Smooth muscle cell (in vitro differentiated cells): ENCODE measurements at regions not wholly inside any gene's neighbourhood (a gene's known extent, or its start where the extent isn't known, plus 50 kb on each side); places are given as distances from the start of the nearest gene placed in this dataset.

Experiments used
- DNase-seq: peaks from one replicate; lab custom pipeline; 2025; ENCODE audit not compliant: unreplicated experiment; lab: John Stamatoyannopoulos, UW
- H2AFZ ChIP-seq: fragments of 200-600 bp; sonication (generic); 2 replicates; pipeline ENCODE4 v1.6.0; 2016; ENCODE audit warnings: antibody characterized with exemption, low read depth, mild to moderate bottlenecking
- H3F3A ChIP-seq: fragments of 200-600 bp; sonication (generic); 2 replicates; pipeline ENCODE4 v1.6.0; 2017; ENCODE audit warnings: antibody characterized with exemption, low read depth
- H3K27ac ChIP-seq: fragments of 200-600 bp; sonication (generic); 2 replicates; pipeline ENCODE4 v1.5.1; 2016; ENCODE audit warnings: low read depth, mild to moderate bottlenecking
- H3K27me3 ChIP-seq: fragments of 200-600 bp; sonication (generic); 2 replicates; pipeline ENCODE4 v1.6.1; 2016; ENCODE audit warnings: low read depth, mild to moderate bottlenecking
- H3K36me3 ChIP-seq: fragments of 200-600 bp; sonication (generic); 2 replicates; pipeline ENCODE4 v1.5.1; 2016; ENCODE audit warnings: low read depth
- H3K4me1 ChIP-seq: fragments of 200-600 bp; sonication (generic); 2 replicates; pipeline ENCODE4 v1.5.1; 2016; ENCODE audit warnings: low read depth
- H3K4me2 ChIP-seq: fragments of 200-600 bp; sonication (generic); 2 replicates; pipeline ENCODE4 v1.6.0; 2016; ENCODE audit warnings: mild to moderate bottlenecking
- H3K4me3 ChIP-seq: fragments of 200-600 bp; sonication (generic); 2 replicates; pipeline ENCODE4 v1.5.1; 2016; ENCODE audit warnings: mild to moderate bottlenecking
- H3K79me2 ChIP-seq: fragments of 200-600 bp; sonication (generic); 2 replicates; pipeline ENCODE4 v1.6.0; 2016; ENCODE audit warnings: low read depth, mild to moderate bottlenecking
- H3K9ac ChIP-seq: fragments of 200-600 bp; sonication (generic); 2 replicates; pipeline ENCODE4 v1.6.0; 2016; ENCODE audit warnings: low read depth
- H3K9me3 ChIP-seq: fragments of 200-600 bp; sonication (generic); replicated peaks from 2 replicates; pipeline ENCODE4 v1.5.1; 2016; ENCODE audit warnings: low read depth
- H4K20me1 ChIP-seq: fragments of 200-600 bp; sonication (generic); 2 replicates; pipeline ENCODE4 v1.6.0; 2016; ENCODE audit warnings: low read depth
- WGBS: methylation state at CpG from one replicate; pipeline ENCODE4 v1.1.7; 2016; ENCODE audit warnings: low lambda C conversion rate; 5-methylcytosine and 5-hydroxymethylcytosine counted together
- TF ChIP-seq, protein P1 (sequence below): fragments of 200-600 bp; sonication (generic); IDR thresholded peaks from 2 replicates; pipeline ENCODE4 v1.5.1; 2017; ENCODE audit warnings: borderline replicate concordance, mild to moderate bottlenecking, antibody characterized with exemption; ENCODE audit not compliant: insufficient read depth, poor library complexity, severe bottlenecking

DNA sequence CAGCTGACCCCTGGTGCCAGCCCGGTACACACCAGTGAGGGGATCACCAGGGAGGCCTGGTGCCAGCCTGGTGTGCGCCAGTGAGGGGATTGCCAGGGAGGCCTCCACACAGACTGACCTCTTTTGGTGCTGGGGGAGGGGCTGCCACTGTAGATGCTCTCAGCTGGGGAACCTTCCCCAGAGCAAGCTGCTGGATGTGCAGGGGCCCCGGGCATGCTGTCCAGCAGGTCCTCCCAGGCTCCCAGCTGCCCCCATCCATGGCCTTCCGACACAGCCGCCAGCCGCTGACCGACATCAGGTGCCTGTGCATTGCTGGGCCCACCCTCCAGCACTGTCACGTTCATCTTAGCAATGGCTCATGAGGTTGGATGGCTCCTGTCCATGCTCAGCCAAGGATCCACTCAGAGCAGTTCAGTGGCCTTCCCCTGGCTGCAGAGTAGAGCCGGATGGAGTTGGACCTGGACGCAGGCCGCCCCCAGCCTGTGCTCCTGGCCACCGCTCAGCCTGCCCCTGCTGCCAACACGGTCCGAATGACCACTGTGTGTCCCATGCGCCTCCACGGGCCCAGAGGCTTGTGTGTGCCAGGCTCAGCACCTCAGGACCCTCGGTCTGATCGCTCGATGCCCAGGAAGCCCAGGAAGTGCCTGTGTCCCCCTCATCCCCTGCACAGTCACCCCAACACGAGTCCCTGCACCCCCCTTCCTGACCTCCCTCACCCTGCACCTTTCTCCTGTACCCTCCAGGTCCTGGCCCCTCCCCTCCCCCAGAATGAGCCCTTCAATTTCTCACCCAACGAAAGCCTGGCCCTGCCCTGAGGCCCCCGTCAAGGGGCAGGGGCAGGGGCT lies 95.7 kb downstream of the YTHDF1 start:
- Histone ChIP-seq H2AFZ (no peak overlapping the region), H3K9me3 (no peaks in the 10 kb centered on the region), H3F3A (no peaks in the 10 kb centered on the region), H3K9ac (no peak overlapping the region), H3K79me2 (no peaks in the 10 kb centered on the region), H3K4me3 (no peak overlapping the region), H4K20me1 (no peaks in the 10 kb centered on the region), H3K4me1 (no peaks in the 10 kb centered on the region), H3K36me3 (no peaks in the 10 kb centered on the region), H3K4me2 (no peak overlapping the region), H3K27ac (no peak overlapping the region), H3K27me3 (no peaks in the 10 kb centered on the region)
- WGBS, result 83% methylated on average over 20 of the region's 22 CpGs
- TF ChIP-seq, protein P1, sequence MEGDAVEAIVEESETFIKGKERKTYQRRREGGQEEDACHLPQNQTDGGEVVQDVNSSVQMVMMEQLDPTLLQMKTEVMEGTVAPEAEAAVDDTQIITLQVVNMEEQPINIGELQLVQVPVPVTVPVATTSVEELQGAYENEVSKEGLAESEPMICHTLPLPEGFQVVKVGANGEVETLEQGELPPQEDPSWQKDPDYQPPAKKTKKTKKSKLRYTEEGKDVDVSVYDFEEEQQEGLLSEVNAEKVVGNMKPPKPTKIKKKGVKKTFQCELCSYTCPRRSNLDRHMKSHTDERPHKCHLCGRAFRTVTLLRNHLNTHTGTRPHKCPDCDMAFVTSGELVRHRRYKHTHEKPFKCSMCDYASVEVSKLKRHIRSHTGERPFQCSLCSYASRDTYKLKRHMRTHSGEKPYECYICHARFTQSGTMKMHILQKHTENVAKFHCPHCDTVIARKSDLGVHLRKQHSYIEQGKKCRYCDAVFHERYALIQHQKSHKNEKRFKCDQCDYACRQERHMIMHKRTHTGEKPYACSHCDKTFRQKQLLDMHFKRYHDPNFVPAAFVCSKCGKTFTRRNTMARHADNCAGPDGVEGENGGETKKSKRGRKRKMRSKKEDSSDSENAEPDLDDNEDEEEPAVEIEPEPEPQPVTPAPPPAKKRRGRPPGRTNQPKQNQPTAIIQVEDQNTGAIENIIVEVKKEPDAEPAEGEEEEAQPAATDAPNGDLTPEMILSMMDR, result no peak
- DNase-seq, result no peak

DNA sequence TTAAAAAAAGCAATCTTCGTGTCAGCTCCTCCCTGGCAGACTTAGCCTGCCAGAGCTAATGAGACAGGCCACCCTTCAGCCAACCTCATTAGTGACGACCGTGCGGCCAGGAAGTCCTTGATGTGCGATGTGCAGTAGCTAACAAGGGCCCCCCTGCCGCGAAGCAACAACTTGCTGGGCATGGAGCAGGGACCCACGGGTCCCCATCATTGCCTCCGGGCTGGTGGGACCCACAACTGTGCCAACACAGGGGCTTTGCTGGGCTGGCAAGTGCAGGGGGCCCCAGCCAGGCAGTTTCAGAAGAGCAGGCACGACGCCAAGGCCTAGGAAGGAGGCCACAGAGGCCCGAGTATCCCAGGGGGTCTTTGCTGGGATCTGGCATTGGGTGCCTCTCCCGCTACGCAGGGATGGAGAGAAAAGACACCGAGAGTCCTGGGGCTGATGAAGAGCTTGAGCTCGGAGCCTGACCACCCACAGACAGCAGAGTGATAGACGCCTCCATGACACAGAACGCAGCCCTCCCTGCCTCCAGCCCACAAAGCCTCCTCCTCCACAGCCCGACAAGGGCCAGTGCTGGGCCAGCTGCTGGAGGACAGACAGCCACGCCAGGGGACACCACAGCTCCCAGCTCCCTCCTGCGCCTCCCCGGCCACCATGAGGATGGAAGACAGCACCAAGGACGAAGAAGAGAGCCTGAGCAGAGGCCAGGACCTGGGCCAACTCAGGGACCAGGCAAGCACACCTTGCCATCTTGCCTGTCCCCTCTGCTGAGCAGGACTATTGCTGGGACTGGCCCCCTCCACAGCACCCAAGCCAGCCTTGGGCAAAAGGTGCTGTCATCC lies 96.6 kb downstream of the YTHDF1 start:
- Histone ChIP-seq H3K9me3 (no peaks in the 10 kb centered on the region), H3K36me3 (no peaks in the 10 kb centered on the region), H2AFZ (no peak overlapping the region), H3K4me1 (no peaks in the 10 kb centered on the region), H3K9ac (no peak overlapping the region), H3K27ac (no peak overlapping the region), H3K79me2 (no peaks in the 10 kb centered on the region), H3F3A (no peaks in the 10 kb centered on the region), H4K20me1 (no peaks in the 10 kb centered on the region), H3K4me2 (no peak overlapping the region), H3K4me3 (no peak overlapping the region), H3K27me3 (no peaks in the 10 kb centered on the region)
- TF ChIP-seq, protein P1, result no peak
- 82% methylated on average over 22 of the region's 23 CpGs for WGBS
- DNase-seq, result no peak

DNA sequence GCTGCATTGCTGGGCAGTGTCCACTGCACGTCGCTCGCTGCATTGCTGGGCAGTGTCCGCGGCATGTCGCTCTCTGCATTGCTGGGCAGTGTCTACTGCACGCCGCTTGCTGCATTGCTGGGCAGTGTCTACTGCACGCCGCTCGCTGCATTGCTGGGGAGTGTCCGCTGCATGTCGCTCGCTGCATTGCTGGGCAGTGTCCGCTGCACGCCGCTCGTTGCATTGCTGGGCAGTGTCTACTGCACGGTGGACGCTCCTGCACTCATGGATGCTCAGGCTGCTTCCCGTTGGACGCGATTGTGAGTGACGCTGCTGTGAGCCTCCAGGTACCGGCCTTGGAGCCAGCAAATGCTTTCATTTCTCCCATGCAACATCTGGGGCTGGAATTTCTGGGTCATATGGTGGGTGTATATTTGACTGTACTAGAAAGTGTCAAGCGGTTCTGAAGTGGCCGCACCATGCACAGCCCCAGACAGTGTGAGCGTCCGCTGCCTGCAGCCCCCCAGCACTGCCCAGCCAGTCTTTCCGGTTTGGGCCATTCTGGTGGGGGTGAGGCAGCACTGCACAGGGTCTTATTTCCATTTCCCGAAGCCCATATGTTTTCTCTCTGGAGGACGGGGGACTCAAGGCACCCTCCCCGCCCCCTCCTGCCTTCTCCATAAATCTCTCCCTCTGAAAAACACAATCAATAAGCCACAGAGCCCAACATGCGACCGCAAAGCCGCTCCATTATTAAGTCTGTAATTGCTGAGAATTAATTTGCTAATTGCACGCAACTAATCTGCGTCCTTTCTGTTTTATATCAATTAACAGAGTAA lies 97.4 kb downstream of the YTHDF1 start:
- H3K9ac ChIP-seq, result no peak overlapping the region
- TF ChIP-seq, protein P1, result no peak
- no peaks in the 10 kb centered on the region for H4K20me1 ChIP-seq
- H3K4me1 ChIP-seq, result no peaks in the 10 kb centered on the region
- no peak for DNase-seq
- no peak overlapping the region for H3K27ac ChIP-seq
- H3K4me2 ChIP-seq, result no peak overlapping the region
- 93% methylated on average over 38 of the region's 38 CpGs for WGBS
- no peak overlapping the region for H3K4me3 ChIP-seq
- H3K27me3 ChIP-seq, result no peaks in the 10 kb centered on the region
- no peaks in the 10 kb centered on the region for H3F3A ChIP-seq
- no peak overlapping the region for H2AFZ ChIP-seq
- no peaks in the 10 kb centered on the region for H3K79me2 ChIP-seq
- no peaks in the 10 kb centered on the region for H3K9me3 ChIP-seq
- no peaks in the 10 kb centered on the region for H3K36me3 ChIP-seq
